NCI-H510A treated with DMSO at 0.1 percent for 48 hours (cell line): ENCODE measurements at regions not wholly inside any gene's neighbourhood (a gene's known extent, or its start where the extent isn't known, plus 50 kb on each side); places are given as distances from the start of the nearest gene placed in this dataset.

ENCODE experiments used
- DNase-seq: peaks from one replicate; lab custom pipeline; 2025; lab: John Stamatoyannopoulos, UW

DNA sequence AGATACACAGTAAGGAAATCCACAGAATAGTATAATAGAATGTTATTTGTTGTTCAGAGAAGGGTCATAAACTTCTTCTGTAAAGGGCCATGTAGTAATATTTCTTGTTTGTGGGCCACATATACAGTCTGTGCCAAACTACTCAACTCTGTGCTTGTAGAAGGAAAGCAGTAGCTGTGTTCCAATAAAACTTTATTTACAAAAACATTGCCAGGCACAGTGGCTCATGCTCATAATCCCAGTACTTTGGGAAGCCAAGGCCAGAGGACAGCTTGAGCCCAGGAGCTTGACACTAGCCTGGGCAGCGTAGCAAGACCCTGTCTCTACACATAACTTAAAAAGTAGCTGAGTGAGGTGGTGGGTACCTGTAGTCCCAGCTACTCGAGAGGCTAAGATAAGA is 612.8 kb upstream of the PSMD7 start:
- DNase-seq, result no peak

- no peak for DNase-seq
These were observed 624.2 kb upstream of the ZFHX3 start for GRCh38 chr16:73672135-73672534.

DNA sequence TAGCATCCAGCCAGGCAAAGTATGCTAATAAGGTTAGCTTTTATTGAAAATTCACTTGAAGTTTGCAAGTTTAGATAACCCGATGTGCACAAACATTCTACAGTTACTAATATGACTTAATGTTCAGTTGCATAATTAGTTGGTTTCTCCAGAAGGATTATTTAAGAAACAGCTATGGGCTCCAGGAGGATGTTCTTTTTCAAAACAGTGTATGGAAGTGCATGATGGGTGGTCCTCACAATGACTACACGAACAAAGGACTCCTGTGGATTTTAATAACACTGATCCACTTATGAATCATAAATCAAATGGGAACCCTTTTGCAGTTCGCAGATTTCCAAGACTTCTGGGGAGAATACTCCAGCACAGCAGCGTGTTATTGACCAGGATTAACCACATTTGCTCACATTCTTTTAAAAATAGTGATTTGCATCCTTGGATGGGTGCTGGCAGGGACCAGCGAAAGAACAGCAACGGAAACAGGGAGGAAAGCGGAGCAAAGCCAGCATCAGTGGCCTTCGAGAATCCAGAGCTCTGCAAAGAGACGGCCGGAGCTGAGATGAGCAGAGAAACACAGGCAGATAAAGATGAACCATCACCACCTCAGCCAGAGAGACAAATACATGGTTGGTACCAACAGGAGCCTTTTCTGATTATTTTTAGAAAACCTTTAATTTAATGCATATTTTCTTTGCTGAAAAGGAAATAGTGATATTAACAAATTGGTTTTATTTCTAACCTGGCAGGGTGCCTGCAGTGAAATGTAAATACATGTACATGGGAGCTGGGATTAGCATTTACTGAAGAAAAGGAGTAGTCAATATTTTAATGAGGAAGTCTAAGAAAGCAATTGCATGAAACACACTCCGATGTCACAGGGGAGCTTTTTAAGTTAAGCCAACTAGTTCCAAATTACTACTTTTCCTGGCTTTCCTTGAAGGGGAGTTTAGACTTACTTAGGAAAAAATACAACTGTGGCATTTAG is 623.2 kb upstream of the ZFHX3 start:
- DNase-seq, result no peak

DNA sequence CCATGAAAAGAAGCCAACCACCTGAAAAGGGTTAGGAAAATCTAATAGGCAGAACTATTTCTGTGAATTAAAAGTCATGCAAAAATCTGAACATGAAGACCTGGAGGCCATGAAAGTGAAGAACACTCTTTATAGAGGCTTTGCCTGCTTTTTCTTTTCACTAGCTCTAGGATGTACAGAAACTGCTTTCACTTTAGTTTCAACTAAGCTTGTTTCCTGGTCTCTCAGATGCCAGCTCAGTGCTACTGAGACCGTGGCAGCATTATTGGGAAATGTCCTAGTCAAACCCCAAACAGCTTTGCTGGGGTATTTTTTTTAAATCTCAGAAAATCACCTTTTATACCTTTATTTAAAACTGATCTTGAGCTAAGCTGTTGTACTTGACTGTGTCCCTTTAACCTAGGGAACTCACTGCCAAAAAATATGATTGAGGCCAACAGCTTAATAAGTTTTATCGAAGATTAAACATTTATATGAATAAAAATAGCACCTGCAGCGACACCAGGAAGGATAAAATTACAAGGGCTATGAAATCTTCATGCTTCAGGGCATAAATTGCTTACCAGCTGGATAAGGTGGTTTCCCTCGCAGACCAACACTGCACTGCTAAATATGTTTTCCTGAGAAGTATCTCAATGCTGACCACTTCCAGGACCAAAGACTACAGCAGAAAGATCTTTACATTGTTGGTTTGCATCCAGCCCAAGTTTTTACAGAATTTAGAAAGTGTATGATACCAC is 621.8 kb upstream of the ZFHX3 start:
- no peak for DNase-seq

- no peak for DNase-seq
These were observed 615.8 kb upstream of the ZFHX3 start for GRCh38 chr16:73663720-73664119.

GRCh38 chr16:73636196-73636595 is 588.3 kb upstream of the ZFHX3 start:
- DNase-seq, result no peak

DNA sequence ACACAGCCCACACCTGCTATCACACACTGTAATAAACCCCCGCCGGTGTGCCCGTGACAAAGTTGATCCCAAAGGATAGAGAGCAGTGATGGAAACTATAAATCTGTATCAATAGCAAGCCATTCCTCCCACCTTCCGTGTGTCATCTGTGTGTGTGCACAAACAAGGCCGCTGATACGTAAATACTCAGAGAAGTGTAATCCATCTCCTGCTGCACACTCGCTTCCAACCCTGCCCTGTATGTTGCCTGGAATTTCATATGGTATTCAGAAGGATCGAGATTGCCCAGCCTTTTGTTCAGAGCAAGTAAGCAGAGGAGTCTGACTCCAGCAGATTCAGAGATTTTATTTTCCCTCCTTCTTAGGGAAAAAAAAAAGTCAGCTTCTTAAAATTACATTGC is 581.1 kb upstream of the ZFHX3 start:
- DNase-seq, result no peak

GRCh38 chr16:73617738-73618137 is 569.8 kb upstream of the ZFHX3 start:
- no peak for DNase-seq

- DNase-seq, result no peak
These were observed 568.8 kb upstream of the ZFHX3 start for GRCh38 chr16:73616770-73617169.

DNA sequence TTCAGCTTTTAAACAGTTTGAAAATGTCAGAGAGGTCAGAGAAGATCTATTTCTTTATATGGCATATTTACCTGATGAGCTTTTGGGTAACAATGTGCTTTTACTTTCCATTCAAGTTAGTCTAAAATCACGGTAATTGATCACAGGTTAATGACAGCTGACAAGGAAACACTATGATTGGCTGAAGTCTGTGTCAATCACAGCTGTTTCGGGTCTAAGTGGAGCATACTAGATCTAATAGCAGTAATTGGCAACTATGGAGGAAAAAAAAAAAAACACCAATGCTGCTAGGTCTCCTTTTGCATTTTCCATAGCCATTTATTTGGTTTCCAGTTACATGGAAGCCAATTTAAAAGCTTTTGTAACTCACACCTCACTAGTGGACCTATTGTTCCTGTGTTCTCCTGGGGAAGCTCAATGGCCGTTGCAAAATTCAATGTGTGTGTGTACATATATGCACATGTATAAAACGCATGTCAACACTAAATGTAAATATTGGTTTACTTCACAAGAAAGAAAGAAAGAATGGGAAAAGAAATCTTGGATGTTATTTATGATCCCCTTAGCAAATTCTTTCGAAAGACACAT is 568.3 kb upstream of the ZFHX3 start:
- DNase-seq, result peak; percentile 24

GRCh38 chr16:73615071-73615940 is 567.4 kb upstream of the ZFHX3 start:
- DNase-seq, result no peak

DNA sequence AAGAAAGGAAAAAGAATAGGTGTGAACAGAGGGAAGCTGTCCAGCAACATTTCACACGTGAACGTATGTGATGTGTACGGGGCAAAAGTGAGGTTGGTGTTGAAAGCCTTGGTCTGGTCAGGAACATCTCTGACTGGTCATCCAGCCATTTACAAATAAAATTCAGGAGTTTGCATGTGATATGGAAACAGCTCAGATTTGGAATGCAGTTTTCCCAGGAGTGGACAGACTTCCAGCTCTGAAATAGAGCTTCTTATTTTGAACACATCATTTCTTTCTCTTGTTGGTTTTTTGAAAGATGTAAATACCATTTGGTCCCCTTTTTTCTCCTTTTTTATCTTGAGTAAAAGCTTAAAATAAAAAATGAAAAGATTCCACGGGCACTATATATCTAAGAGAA is 566.2 kb upstream of the ZFHX3 start:
- DNase-seq, result no peak

DNA sequence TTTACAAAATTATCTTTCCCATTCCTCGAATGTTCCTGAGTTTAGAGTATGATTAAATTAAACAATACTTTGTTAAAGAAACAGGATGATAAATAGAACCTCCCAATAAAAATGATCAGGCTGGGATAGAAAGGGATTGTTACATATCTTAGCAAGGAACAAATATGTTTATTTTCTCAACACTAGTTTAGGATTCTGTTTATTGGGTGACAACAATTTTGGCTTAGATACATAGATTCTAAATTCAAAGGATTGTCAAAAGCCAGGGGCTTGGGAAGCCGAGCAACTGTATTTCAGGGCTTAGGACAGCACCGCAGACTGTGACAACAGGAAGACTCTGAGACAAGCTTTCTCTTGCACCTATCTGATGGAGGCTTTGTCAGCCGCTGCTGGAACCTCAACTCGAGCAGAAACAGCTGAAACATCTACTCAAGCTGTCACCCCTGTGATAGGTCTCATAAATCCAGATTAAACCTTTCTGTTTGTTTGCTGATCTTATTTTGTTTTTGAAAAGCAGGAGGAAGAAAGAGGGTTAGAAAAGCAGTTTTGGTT is 562.8 kb upstream of the ZFHX3 start:
- DNase-seq, result peak; percentile 41

DNA sequence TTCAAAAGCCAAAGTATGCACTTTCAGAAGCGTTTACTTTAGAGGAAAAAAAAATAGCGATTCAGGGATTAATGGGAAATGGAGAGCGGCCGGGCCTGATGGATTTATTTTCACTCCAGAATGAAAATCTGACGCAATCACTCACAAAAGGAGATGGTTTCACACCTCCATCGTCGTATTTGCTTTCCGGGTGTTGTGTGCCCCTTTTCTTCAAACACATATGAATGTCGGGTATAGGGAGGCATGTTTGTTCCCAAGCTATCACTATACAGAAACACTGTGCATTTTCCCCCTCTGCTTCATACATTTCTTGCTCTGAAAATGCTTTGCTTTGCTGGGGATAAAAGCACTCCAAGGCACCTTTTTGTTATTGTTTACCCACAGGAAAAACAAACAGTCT is 562.2 kb upstream of the ZFHX3 start:
- no peak for DNase-seq

GRCh38 chr16:73608911-73609310 is 561.0 kb upstream of the ZFHX3 start:
- DNase-seq, result no peak

DNA sequence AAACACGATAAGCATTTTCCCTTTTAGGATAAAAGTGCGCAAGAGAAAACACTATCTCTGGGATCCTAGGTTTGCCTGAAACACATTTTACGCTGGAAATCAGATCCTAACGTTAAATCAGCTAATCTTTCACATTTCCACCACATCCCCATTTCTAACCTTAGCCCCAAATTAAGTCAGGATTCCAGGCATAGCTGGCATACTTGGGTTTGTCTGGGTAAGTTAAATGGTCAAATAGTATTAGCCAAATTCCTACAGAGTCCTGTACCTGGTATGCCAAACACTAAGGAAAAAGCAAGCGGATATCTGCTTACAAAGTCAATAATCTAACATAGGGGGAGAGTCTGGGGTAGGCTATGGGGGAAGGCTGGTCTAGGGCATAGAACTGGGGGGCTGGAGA is 557.4 kb upstream of the ZFHX3 start:
- DNase-seq, result no peak

DNA sequence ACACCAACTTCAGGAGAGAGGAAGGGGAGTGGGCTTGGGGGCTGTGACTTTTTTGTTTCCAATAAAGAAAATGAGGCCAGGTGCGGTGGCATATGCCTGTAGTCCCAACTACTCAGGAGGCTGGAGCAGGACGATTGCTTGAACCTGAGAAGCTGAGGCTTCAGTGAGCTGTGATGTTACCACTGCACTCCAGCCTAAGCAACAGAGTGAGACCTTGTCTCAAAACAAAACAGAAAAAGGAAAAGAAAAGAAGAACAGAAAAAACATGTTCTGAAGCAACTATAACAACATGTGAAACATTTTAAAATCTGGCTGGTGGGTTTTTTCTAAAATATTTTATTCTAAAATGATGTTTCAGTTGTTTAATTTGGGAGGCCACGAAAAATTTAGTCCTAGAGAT is 554.0 kb upstream of the ZFHX3 start:
- DNase-seq, result no peak

GRCh38 chr16:73599870-73600269 is 551.9 kb upstream of the ZFHX3 start:
- DNase-seq, result no peak

GRCh38 chr16:73599351-73599750 is 551.4 kb upstream of the ZFHX3 start:
- DNase-seq, result no peak

GRCh38 chr16:73584157-73584556 is 536.2 kb upstream of the ZFHX3 start:
- DNase-seq, result no peak

DNA sequence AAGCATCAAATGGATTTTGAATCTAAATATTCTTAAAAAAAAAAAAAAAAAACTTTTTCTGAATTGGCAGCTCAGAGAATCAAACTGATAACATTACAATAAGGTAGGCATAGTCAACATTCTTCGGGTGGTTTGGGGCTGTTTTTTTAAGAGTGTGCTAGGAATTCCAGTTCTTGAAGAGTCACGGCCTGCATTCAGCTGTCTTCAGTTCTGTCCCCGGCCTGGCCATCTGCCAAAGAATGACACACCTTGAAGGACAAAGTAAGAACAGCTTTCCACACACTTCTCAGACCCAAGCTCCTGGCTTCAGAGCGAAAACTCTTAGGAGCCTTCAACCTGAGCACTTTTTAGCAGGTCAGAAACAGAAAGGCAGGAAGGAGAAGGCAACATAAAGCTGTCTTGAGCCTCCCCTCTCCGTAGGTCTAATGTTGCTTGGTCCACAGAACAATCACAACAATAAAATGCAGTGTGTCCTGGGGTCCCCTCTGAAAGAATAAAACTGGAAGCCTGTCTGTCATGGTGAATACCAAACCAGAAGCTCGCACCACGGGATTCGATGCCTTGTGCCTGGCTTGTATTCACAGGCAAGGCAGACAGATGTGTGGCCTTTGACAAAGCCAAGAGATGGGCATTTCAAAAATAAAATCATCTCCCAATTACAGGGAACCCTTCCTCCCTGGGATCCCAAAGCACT is 524.4 kb upstream of the ZFHX3 start:
- DNase-seq, result peak; percentile 0
